ENCODE measurements at regions not wholly inside any gene's neighbourhood (a gene's known extent, or its start where the extent isn't known, plus 50 kb on each side); places are given as distances from the start of the nearest gene placed in this dataset.
"Not testable (repeated sequence)": the region's sequence is repeated elsewhere in the genome, so short reads cannot be mapped to it uniquely, and the experiment has no call there.

DNA sequence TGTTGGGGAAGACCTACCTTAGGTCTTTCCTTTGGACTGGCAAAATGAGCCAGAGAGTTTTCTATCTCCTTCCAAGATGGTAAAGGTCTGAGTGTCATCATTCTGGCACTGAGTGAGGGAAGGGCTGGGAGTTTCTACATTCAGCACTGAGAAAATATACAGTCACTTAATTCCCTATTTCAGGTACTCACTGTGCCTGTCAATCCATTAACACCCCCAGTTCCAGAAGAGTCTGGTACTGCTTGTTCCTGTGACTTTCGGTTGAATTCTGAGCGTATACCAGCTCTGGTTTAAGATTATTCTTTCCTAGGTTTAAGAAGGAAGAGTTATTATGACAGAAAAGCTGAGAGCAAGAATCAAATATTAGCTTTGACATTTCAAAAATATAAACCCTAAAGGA lies 68.4 kb downstream of the MTX3 start:
- Histone ChIP-seq H3K4me3 (ENCODE audit: control insufficient read depth in 2 of 3, extremely low read depth in 1 of 3, insufficient read depth in 2 of 3, low read depth in 1 of 3, low read length in 3 of 3) (no peak overlapping the region), H3K27ac (ENCODE audit: control insufficient read depth, insufficient read depth, low read length) (no peak overlapping the region), H3K9me1 (ENCODE audit: control insufficient read depth, extremely low read depth, insufficient read depth, low read length) (no peaks in the 10 kb centered on the region), H3K27me3 (ENCODE audit: control insufficient read depth, extremely low read depth, insufficient read depth, low read length) (peaks cover 4% of the 10 kb centered on the region), H3K79me2 (ENCODE audit: control insufficient read depth, insufficient read depth, low read length) (no peaks in the 10 kb centered on the region), H3K9me3 (ENCODE audit: control insufficient read depth, low read depth, low read length) (no peaks in the 10 kb centered on the region), H3K36me3 (ENCODE audit: control insufficient read depth in 2 of 2, extremely low read depth in 1 of 2, insufficient read depth in 2 of 2, low read length in 2 of 2) (no peaks in the 10 kb centered on the region), H3K4me2 (ENCODE audit: control insufficient read depth, extremely low read depth, insufficient read depth, low read depth, low read length) (no peak overlapping the region), H3K9ac (ENCODE audit: control insufficient read depth, extremely low read depth, insufficient read depth, low read length) (no peak overlapping the region), H2AFZ (ENCODE audit: control insufficient read depth, low read length) (no peak overlapping the region), H3K4me1 (ENCODE audit: control insufficient read depth, extremely low read depth, insufficient read depth, low read length) (no peaks in the 10 kb centered on the region), H4K20me1 (ENCODE audit: control insufficient read depth, extremely low read depth, insufficient read depth, low read length) (no peaks in the 10 kb centered on the region)
- TF ChIP-seq EZH2 (IDR thresholded peaks at IDR 0.05; ENCODE audit: low read length) = no peak
- TF ChIP-seq, protein P1, sequence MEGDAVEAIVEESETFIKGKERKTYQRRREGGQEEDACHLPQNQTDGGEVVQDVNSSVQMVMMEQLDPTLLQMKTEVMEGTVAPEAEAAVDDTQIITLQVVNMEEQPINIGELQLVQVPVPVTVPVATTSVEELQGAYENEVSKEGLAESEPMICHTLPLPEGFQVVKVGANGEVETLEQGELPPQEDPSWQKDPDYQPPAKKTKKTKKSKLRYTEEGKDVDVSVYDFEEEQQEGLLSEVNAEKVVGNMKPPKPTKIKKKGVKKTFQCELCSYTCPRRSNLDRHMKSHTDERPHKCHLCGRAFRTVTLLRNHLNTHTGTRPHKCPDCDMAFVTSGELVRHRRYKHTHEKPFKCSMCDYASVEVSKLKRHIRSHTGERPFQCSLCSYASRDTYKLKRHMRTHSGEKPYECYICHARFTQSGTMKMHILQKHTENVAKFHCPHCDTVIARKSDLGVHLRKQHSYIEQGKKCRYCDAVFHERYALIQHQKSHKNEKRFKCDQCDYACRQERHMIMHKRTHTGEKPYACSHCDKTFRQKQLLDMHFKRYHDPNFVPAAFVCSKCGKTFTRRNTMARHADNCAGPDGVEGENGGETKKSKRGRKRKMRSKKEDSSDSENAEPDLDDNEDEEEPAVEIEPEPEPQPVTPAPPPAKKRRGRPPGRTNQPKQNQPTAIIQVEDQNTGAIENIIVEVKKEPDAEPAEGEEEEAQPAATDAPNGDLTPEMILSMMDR (optimal IDR thresholded peaks at IDR 0.05 in 1 of 3, IDR thresholded peaks at IDR 0.05 in 1 of 3, conservative IDR thresholded peaks at IDR 0.05 in 1 of 3; ENCODE audit: extremely low read depth in 1 of 3, insufficient read depth in 2 of 3, low read length in 3 of 3) = no peak
- no peak for DNase-seq (ENCODE audit: low read depth, low spot score)
- FAIRE-seq = no peak
- dilution Hi-C loops (cut with MboI; ENCODE audit: extremely low pct_ligation_motif_present, low sequenced_read_pairs) = no loop called here

DNA sequence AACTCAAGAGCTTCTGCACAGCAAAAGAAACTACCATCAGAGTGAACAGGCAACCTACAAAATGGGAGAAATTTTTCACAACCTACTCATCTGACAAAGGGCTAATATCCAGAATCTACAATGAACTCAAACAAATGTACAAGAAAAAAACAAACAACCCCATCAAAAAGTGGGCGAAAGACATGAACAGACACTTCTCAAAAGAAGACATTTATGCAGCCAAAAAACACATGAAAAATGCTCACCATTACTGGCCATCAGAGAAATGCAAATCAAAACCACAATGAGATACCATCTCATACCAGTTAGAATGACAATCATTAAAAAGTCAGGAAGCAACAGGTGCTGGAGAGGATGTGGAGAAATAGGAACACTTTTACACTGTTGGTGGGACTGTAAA lies 83.6 kb downstream of the MTX3 start:
- H4K20me1 ChIP-seq (ENCODE audit: control insufficient read depth, extremely low read depth, insufficient read depth, low read length); H3K27ac ChIP-seq (ENCODE audit: control insufficient read depth, insufficient read depth, low read length); H3K4me1 ChIP-seq (ENCODE audit: control insufficient read depth, extremely low read depth, insufficient read depth, low read length); H2AFZ ChIP-seq (ENCODE audit: control insufficient read depth, low read length); H3K4me3 ChIP-seq (ENCODE audit: control insufficient read depth in 2 of 3, extremely low read depth in 1 of 3, insufficient read depth in 2 of 3, low read depth in 1 of 3, low read length in 3 of 3); H3K9me1 ChIP-seq (ENCODE audit: control insufficient read depth, extremely low read depth, insufficient read depth, low read length); dilution Hi-C loops (cut with MboI; ENCODE audit: extremely low pct_ligation_motif_present, low sequenced_read_pairs); H3K36me3 ChIP-seq (ENCODE audit: control insufficient read depth in 2 of 2, extremely low read depth in 1 of 2, insufficient read depth in 2 of 2, low read length in 2 of 2); H3K9me3 ChIP-seq (ENCODE audit: control insufficient read depth, low read depth, low read length); DNase-seq (ENCODE audit: low read depth, low spot score); FAIRE-seq; H3K27me3 ChIP-seq (ENCODE audit: control insufficient read depth, extremely low read depth, insufficient read depth, low read length); H3K9ac ChIP-seq (ENCODE audit: control insufficient read depth, extremely low read depth, insufficient read depth, low read length); H3K79me2 ChIP-seq (ENCODE audit: control insufficient read depth, insufficient read depth, low read length); H3K4me2 ChIP-seq (ENCODE audit: control insufficient read depth, extremely low read depth, insufficient read depth, low read depth, low read length): not testable (repeated sequence)

DNA sequence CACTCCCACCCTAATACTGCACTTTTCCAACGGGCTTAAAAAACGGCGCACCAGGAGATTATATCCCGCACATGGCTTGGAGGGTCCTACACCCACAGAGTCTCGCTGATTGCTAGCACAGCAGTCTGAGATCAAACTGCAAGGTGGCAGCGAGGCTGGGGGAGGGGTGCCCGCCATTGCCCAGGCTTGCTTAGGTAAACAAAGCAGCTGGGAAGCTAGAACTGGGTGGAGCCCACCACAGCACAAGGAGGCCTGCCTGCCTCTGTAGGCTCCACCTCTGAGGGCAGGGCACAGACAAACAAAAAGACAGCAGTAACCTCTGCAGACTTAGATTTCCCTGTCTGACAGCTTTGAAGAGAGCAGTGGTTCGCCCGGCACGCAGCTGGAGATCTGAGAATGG lies 88.5 kb downstream of the MTX3 start:
- FAIRE-seq; dilution Hi-C loops (cut with MboI; ENCODE audit: extremely low pct_ligation_motif_present, low sequenced_read_pairs); H3K79me2 ChIP-seq (ENCODE audit: control insufficient read depth, insufficient read depth, low read length); H3K9me1 ChIP-seq (ENCODE audit: control insufficient read depth, extremely low read depth, insufficient read depth, low read length); H3K36me3 ChIP-seq (ENCODE audit: control insufficient read depth in 2 of 2, extremely low read depth in 1 of 2, insufficient read depth in 2 of 2, low read length in 2 of 2); H3K4me3 ChIP-seq (ENCODE audit: control insufficient read depth in 2 of 3, extremely low read depth in 1 of 3, insufficient read depth in 2 of 3, low read depth in 1 of 3, low read length in 3 of 3); H3K4me1 ChIP-seq (ENCODE audit: control insufficient read depth, extremely low read depth, insufficient read depth, low read length); H4K20me1 ChIP-seq (ENCODE audit: control insufficient read depth, extremely low read depth, insufficient read depth, low read length); H3K9ac ChIP-seq (ENCODE audit: control insufficient read depth, extremely low read depth, insufficient read depth, low read length); H2AFZ ChIP-seq (ENCODE audit: control insufficient read depth, low read length); H3K4me2 ChIP-seq (ENCODE audit: control insufficient read depth, extremely low read depth, insufficient read depth, low read depth, low read length); H3K27me3 ChIP-seq (ENCODE audit: control insufficient read depth, extremely low read depth, insufficient read depth, low read length); DNase-seq (ENCODE audit: low read depth, low spot score); H3K27ac ChIP-seq (ENCODE audit: control insufficient read depth, insufficient read depth, low read length); H3K9me3 ChIP-seq (ENCODE audit: control insufficient read depth, low read depth, low read length): not testable (repeated sequence)

Data from keratinocyte (primary cell).